ENCODE measurements at regions not wholly inside any gene's neighbourhood (a gene's known extent, or its start where the extent isn't known, plus 50 kb on each side); places are given as distances from the start of the nearest gene placed in this dataset.

DNA sequence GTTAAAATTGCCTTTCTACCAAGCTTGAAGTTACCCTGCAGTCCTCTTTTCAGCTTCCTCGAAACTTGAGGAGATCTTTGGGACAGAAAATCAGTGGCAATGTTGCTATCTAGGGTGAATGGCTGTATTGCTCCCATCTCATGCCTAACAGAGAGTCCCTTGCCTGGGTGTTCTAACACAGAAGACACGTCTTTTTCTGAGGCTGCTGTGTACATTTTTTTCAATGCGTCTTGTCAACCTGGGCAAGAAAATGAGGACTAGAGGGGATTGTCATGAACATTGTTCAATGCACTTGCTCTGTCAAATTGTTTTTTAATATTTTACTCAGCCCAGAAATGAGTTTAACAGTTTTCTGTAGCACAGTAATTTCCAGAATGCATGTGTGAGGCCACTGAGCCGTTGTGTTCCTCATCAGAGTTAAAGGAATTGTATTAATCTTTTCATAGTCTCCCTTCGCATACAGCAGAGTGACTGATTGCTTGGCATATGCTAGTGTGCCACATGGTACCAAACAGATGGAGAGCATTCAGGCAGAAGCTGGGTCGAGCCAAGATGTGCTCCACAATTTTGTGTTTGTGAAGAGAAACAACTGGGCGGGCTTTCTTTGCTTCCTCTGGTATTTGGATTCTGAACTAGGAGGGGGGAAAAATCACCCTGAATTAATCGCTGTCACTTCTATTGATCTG is 86.0 kb downstream of the CASP12 start:
- no peak for ATAC-seq (ENCODE audit: poor library complexity)
- no peaks in the 10 kb centered on the region for H3K27me3 Mint-ChIP-seq
- POLR2A ChIA-PET, result no interaction called here
- no peaks in the 10 kb centered on the region for H3K36me3 ChIP-seq (ENCODE audit: insufficient read depth, low read length)
- CTCF ChIA-PET, result no interaction called here
- H3K4me3 ChIP-seq (ENCODE audit: low read length), result no peak overlapping the region
- intact Hi-C loops (cut with DNase I, micrococcal nuclease), result no loop called here
- no peak overlapping the region for H3K27ac ChIP-seq (ENCODE audit: low read depth in 1 of 2, low read length in 2 of 2)
- TF ChIP-seq, protein P1, sequence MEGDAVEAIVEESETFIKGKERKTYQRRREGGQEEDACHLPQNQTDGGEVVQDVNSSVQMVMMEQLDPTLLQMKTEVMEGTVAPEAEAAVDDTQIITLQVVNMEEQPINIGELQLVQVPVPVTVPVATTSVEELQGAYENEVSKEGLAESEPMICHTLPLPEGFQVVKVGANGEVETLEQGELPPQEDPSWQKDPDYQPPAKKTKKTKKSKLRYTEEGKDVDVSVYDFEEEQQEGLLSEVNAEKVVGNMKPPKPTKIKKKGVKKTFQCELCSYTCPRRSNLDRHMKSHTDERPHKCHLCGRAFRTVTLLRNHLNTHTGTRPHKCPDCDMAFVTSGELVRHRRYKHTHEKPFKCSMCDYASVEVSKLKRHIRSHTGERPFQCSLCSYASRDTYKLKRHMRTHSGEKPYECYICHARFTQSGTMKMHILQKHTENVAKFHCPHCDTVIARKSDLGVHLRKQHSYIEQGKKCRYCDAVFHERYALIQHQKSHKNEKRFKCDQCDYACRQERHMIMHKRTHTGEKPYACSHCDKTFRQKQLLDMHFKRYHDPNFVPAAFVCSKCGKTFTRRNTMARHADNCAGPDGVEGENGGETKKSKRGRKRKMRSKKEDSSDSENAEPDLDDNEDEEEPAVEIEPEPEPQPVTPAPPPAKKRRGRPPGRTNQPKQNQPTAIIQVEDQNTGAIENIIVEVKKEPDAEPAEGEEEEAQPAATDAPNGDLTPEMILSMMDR (IDR thresholded peaks at IDR 0.05), result no peak
- H3K27me3 ChIP-seq (ENCODE audit: control insufficient read depth in 1 of 2, insufficient read depth in 2 of 2, low read length in 2 of 2), result no peaks in the 10 kb centered on the region
- H3K4me1 Mint-ChIP-seq (ENCODE audit: low read depth), result no peaks in the 10 kb centered on the region
- H3K9me3 ChIP-seq (ENCODE audit: control insufficient read depth in 1 of 2, insufficient read depth in 1 of 2, low read length in 2 of 2), result no peaks in the 10 kb centered on the region
- no peak overlapping the region for H3K27ac Mint-ChIP-seq
- no peaks in the 10 kb centered on the region for H3K4me1 ChIP-seq (ENCODE audit: insufficient read depth, low read length)
- no peak overlapping the region for H3K4me3 Mint-ChIP-seq
- no peaks in the 10 kb centered on the region for H3K36me3 Mint-ChIP-seq (ENCODE audit: low read depth)
- no peaks in the 10 kb centered on the region for H3K9me3 Mint-ChIP-seq
- no peak for DNase-seq

DNA sequence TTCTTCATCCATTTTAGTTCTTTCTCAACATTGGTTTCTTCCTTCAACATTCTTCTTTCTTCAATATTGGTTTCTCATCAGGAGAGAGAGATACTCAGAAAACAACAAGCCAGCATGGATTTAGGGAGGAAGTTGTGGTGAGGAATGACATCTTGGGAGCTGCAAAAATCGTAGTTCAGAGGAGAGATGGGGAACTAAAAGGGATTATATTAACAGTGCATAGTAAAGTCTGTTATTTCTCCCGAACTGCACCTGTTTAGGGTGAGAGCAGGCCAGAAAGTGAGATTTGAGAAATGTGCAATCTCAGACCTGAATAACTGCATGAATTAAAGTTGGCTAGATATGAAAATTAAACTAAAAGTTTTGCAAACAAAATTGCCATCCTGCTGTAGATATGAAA is 94.5 kb downstream of the CASP12 start:
- CTCF ChIA-PET, result no interaction called here
- ATAC-seq (ENCODE audit: poor library complexity), result no peak
- H3K27ac Mint-ChIP-seq, result no peak overlapping the region
- no peaks in the 10 kb centered on the region for H3K27me3 Mint-ChIP-seq
- no peak for DNase-seq
- TF ChIP-seq, protein P1 (IDR thresholded peaks at IDR 0.05), result no peak
- H3K27me3 ChIP-seq (ENCODE audit: control insufficient read depth in 1 of 2, insufficient read depth in 2 of 2, low read length in 2 of 2), result no peaks in the 10 kb centered on the region
- H3K27ac ChIP-seq (ENCODE audit: low read depth in 1 of 2, low read length in 2 of 2), result no peak overlapping the region
- no peaks in the 10 kb centered on the region for H3K36me3 ChIP-seq (ENCODE audit: insufficient read depth, low read length)
- no peaks in the 10 kb centered on the region for H3K9me3 ChIP-seq (ENCODE audit: control insufficient read depth in 1 of 2, insufficient read depth in 1 of 2, low read length in 2 of 2)
- H3K4me1 ChIP-seq (ENCODE audit: insufficient read depth, low read length), result peaks cover 4% of the 10 kb centered on the region
- H3K4me1 Mint-ChIP-seq (ENCODE audit: low read depth), result peaks cover 31% of the 10 kb centered on the region
- no peaks in the 10 kb centered on the region for H3K36me3 Mint-ChIP-seq (ENCODE audit: low read depth)
- intact Hi-C loops (cut with DNase I, micrococcal nuclease), result no loop called here
- no peak overlapping the region for H3K4me3 ChIP-seq (ENCODE audit: low read length)
- H3K9me3 Mint-ChIP-seq, result no peaks in the 10 kb centered on the region
- no peak overlapping the region for H3K4me3 Mint-ChIP-seq
- POLR2A ChIA-PET, result no interaction called here

DNA sequence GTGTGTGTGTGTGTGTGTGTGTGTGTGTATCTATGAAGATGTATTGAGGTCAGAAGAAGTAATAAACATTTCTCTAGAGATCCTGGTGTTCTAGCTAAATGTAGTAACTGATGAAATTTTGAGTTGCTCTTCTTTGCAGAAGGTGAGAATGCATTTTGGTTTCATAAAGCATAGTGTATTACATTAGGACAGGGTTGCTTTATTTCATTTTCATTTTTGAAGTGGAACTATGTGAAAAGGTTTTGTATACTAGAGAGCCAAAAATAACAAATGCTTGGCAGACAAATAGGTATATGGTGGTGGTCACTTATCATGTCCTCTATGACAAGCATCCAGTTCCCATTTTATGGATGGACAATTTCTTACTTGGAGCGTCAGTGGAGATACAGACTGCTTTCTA is 99.0 kb downstream of the CASP12 start:
- Histone ChIP-seq H3K4me1 (ENCODE audit: insufficient read depth, low read length) (peaks cover 4% of the 10 kb centered on the region), H3K27ac (ENCODE audit: low read depth in 1 of 2, low read length in 2 of 2) (peak overlapping the region in 1 of 2 donors; percentile 46), H3K9me3 (ENCODE audit: control insufficient read depth in 1 of 2, insufficient read depth in 1 of 2, low read length in 2 of 2) (no peaks in the 10 kb centered on the region), H3K36me3 (ENCODE audit: insufficient read depth, low read length) (no peaks in the 10 kb centered on the region), H3K4me3 (ENCODE audit: low read length) (peak overlapping the region; percentile 52), H3K27me3 (ENCODE audit: control insufficient read depth in 1 of 2, insufficient read depth in 2 of 2, low read length in 2 of 2) (no peaks in the 10 kb centered on the region)
- DNase-seq (peak in 2 of 14 experiments; percentile 8 to 46), ATAC-seq (ENCODE audit: poor library complexity) (peak; percentile 49)
- Mint-ChIP-seq H3K4me1 (ENCODE audit: low read depth) (peaks cover 60% of the 10 kb centered on the region), H3K27me3 (no peaks in the 10 kb centered on the region), H3K27ac (peak overlapping the region; percentile 80), H3K9me3 (no peaks in the 10 kb centered on the region), H3K36me3 (ENCODE audit: low read depth) (no peaks in the 10 kb centered on the region), H3K4me3 (peak overlapping the region; percentile 84)
- TF ChIP-seq, protein P1 (IDR thresholded peaks at IDR 0.05), result no peak
- POLR2A ChIA-PET, result interaction anchor here (1.0 to 1.8 kb wide), 2 partner anchors 93 to 169 kb away, joined by 4 to 5 read pairs; partner anchors contain the start of gene CASP4
- CTCF ChIA-PET, result no interaction called here
- intact Hi-C loops (cut with DNase I, micrococcal nuclease), result no loop called here

Data from CD4-positive, alpha-beta T cell (primary cell).